ENCODE measurements at regions not wholly inside any gene's neighbourhood (a gene's known extent, or its start where the extent isn't known, plus 50 kb on each side); places are given as distances from the start of the nearest gene placed in this dataset.

- no peak overlapping the region for H3K4me3 ChIP-seq (ENCODE audit: low read length, poor library complexity, severe bottlenecking)
Measured at GRCh38 chr10:130627346-130628045, 491.3 kb downstream of the GLRX3 start.

GRCh38 chr10:130630135-130630534 is 493.9 kb downstream of the GLRX3 start:
- Histone ChIP-seq H3F3A (ENCODE audit: low read depth) (no peaks in the 10 kb centered on the region), H3K36me3 (ENCODE audit: insufficient read depth, low read length) (no peaks in the 10 kb centered on the region), H2AFZ (ENCODE audit: low read length) (no peak overlapping the region), H3K9ac (ENCODE audit: low read depth, low read length, poor library complexity, severe bottlenecking) (no peak overlapping the region), H3K4me1 (ENCODE audit: insufficient read depth, low read length, poor library complexity, severe bottlenecking) (no peaks in the 10 kb centered on the region), H4K20me1 (ENCODE audit: insufficient read depth, low read length, poor library complexity, severe bottlenecking) (no peaks in the 10 kb centered on the region), H3K4me3 (ENCODE audit: low read length, poor library complexity, severe bottlenecking) (no peak overlapping the region), H3K4me2 (ENCODE audit: low read depth, low read length, poor library complexity, severe bottlenecking) (no peak overlapping the region), H3K9me3 (ENCODE audit: insufficient read depth, low read depth, low read length) (no peaks in the 10 kb centered on the region; the same call in 1 of the 2 replicates), H3K79me2 (ENCODE audit: insufficient read depth, low read length) (no peaks in the 10 kb centered on the region), H3K27me3 (ENCODE audit: insufficient read depth, low read length, poor library complexity, severe bottlenecking) (no peaks in the 10 kb centered on the region), H3K9me2 (replicated peaks; ENCODE audit: low read depth, low read length) (no peaks in the 10 kb centered on the region; the same call in 1 of the 2 replicates)
- TF ChIP-seq CTCF (conservative IDR thresholded peaks at IDR 0.05; ENCODE audit: low read length): no peak

More at GRCh38 chr10:130627346-130628045, 491.3 kb downstream of the GLRX3 start:
- Histone ChIP-seq H3K9me3 (ENCODE audit: insufficient read depth, low read depth, low read length) (peaks cover 7% of the 10 kb centered on the region; the same call in 1 of the 2 replicates), H2AFZ (ENCODE audit: low read length) (no peak overlapping the region), H3K4me1 (ENCODE audit: insufficient read depth, low read length, poor library complexity, severe bottlenecking) (no peaks in the 10 kb centered on the region), H4K20me1 (ENCODE audit: insufficient read depth, low read length, poor library complexity, severe bottlenecking) (no peaks in the 10 kb centered on the region), H3K27me3 (ENCODE audit: insufficient read depth, low read length, poor library complexity, severe bottlenecking) (no peaks in the 10 kb centered on the region), H3F3A (ENCODE audit: low read depth) (no peaks in the 10 kb centered on the region), H3K9ac (ENCODE audit: low read depth, low read length, poor library complexity, severe bottlenecking) (no peak overlapping the region), H3K9me2 (replicated peaks; ENCODE audit: low read depth, low read length) (no peaks in the 10 kb centered on the region; the same call in 1 of the 2 replicates), H3K4me2 (ENCODE audit: low read depth, low read length, poor library complexity, severe bottlenecking) (no peak overlapping the region), H3K36me3 (ENCODE audit: insufficient read depth, low read length) (no peaks in the 10 kb centered on the region), H3K79me2 (ENCODE audit: insufficient read depth, low read length) (no peaks in the 10 kb centered on the region)
- no peak for TF ChIP-seq EZH2phosphoT487 (IDR thresholded peaks at IDR 0.05; ENCODE audit: borderline replicate concordance)

- TF ChIP-seq EZH2phosphoT487 (IDR thresholded peaks at IDR 0.05; ENCODE audit: borderline replicate concordance) (no peak), CTCF (conservative IDR thresholded peaks at IDR 0.05; ENCODE audit: low read length) (no peak)
- Histone ChIP-seq H3F3A (ENCODE audit: low read depth) (no peaks in the 10 kb centered on the region), H3K9ac (ENCODE audit: low read depth, low read length, poor library complexity, severe bottlenecking) (peak overlapping the region; percentile 19), H3K36me3 (ENCODE audit: insufficient read depth, low read length) (no peaks in the 10 kb centered on the region), H3K4me2 (ENCODE audit: low read depth, low read length, poor library complexity, severe bottlenecking) (peak overlapping the region; percentile 32), H3K4me3 (ENCODE audit: low read length, poor library complexity, severe bottlenecking) (peak overlapping the region; percentile 6), H4K20me1 (ENCODE audit: insufficient read depth, low read length, poor library complexity, severe bottlenecking) (no peaks in the 10 kb centered on the region), H3K79me2 (ENCODE audit: insufficient read depth, low read length) (no peaks in the 10 kb centered on the region), H3K9me2 (replicated peaks; ENCODE audit: low read depth, low read length) (no peaks in the 10 kb centered on the region), H3K27me3 (ENCODE audit: insufficient read depth, low read length, poor library complexity, severe bottlenecking) (no peaks in the 10 kb centered on the region), H2AFZ (ENCODE audit: low read length) (no peak overlapping the region), H3K9me3 (ENCODE audit: insufficient read depth, low read depth, low read length) (no peaks in the 10 kb centered on the region; the same call in 1 of the 2 replicates), H3K4me1 (ENCODE audit: insufficient read depth, low read length, poor library complexity, severe bottlenecking) (no peaks in the 10 kb centered on the region)
Measured at GRCh38 chr10:130631142-130632096, 495.2 kb downstream of the GLRX3 start.
